SK-N-SH (cell line): ENCODE measurements at regions not wholly inside any gene's neighbourhood (a gene's known extent, or its start where the extent isn't known, plus 50 kb on each side); places are given as distances from the start of the nearest gene placed in this dataset.

Source experiments
- CHD2 ChIP-seq: fragments of 150-350 bp; IDR thresholded peaks from 2 replicates; pipeline ENCODE4 v1.6.1; 2018; ENCODE audit warnings: low read length; ENCODE audit not compliant: partially characterized antibody
- EP300 ChIP-seq, 2 experiments: IDR thresholded peaks; 2 replicates each; pipeline versions ENCODE4 v1.4.0 to v1.6.1; 2012; ENCODE audit warnings: borderline replicate concordance in 1 of 2, low read depth in 1 of 2, low read length in 1 of 2
- FOSL2 ChIP-seq: IDR thresholded peaks from 2 replicates; pipeline ENCODE4 v1.4.0; 2012; ENCODE audit warnings: low read depth, mild to moderate bottlenecking, moderate library complexity, borderline replicate concordance
- FOXJ3 ChIP-seq: sonication (generic); formaldehyde crosslinking; IDR thresholded peaks from 2 replicates; pipeline ENCODE4 v1.5.1; 2020; ENCODE audit warnings: mild to moderate bottlenecking, missing genetic modification reagents
- JUND ChIP-seq: IDR thresholded peaks from 2 replicates; pipeline ENCODE4 v1.4.0; 2012
- MXI1 ChIP-seq: IDR thresholded peaks from 2 replicates; pipeline ENCODE4 v1.6.1; 2012; ENCODE audit warnings: mild to moderate bottlenecking, low read depth, low read length, improper control_type of control experiment
- PBX3 ChIP-seq: IDR thresholded peaks from 2 replicates; pipeline ENCODE4; 2012
- RAD21 ChIP-seq: IDR thresholded peaks from 2 replicates; pipeline ENCODE4 v1.6.1; 2012; ENCODE audit warnings: mild to moderate bottlenecking, low read length
- SIN3A ChIP-seq: IDR thresholded peaks from 2 replicates; pipeline ENCODE4 v1.6.1; 2012; ENCODE audit warnings: low read depth, mild to moderate bottlenecking, low read length, moderate library complexity, borderline replicate concordance
- SMC3 ChIP-seq: IDR thresholded peaks from 2 replicates; pipeline ENCODE4 v1.6.1; 2012; ENCODE audit warnings: low read depth, low read length, improper control_type of control experiment
- ZBTB33 ChIP-seq: IDR thresholded peaks from 2 replicates; pipeline ENCODE4 v1.4.0; 2012; ENCODE audit warnings: low read depth, borderline replicate concordance
- TF ChIP-seq, protein P1 (sequence below): IDR thresholded peaks from 2 replicates; pipeline ENCODE4 v1.4.0; 2012; ENCODE audit warnings: low read depth
- TF ChIP-seq, protein P2 (sequence below): fragments of 200-600 bp; sonication (generic); IDR thresholded peaks from 2 replicates; pipeline ENCODE4 v1.6.1; 2017; ENCODE audit warnings: antibody characterized with exemption, mild to moderate bottlenecking, moderate library complexity

- TF ChIP-seq, protein P1, sequence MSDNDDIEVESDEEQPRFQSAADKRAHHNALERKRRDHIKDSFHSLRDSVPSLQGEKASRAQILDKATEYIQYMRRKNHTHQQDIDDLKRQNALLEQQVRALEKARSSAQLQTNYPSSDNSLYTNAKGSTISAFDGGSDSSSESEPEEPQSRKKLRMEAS: no peak
- no peak for TF ChIP-seq EP300 (IDR thresholded peaks at IDR 0.05; ENCODE audit: borderline replicate concordance in 1 of 2, low read depth in 1 of 2, low read length in 1 of 2)
- no peak for TF ChIP-seq SMC3
- TF ChIP-seq, protein P2, sequence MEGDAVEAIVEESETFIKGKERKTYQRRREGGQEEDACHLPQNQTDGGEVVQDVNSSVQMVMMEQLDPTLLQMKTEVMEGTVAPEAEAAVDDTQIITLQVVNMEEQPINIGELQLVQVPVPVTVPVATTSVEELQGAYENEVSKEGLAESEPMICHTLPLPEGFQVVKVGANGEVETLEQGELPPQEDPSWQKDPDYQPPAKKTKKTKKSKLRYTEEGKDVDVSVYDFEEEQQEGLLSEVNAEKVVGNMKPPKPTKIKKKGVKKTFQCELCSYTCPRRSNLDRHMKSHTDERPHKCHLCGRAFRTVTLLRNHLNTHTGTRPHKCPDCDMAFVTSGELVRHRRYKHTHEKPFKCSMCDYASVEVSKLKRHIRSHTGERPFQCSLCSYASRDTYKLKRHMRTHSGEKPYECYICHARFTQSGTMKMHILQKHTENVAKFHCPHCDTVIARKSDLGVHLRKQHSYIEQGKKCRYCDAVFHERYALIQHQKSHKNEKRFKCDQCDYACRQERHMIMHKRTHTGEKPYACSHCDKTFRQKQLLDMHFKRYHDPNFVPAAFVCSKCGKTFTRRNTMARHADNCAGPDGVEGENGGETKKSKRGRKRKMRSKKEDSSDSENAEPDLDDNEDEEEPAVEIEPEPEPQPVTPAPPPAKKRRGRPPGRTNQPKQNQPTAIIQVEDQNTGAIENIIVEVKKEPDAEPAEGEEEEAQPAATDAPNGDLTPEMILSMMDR: no peak
- TF ChIP-seq CHD2: no peak
- TF ChIP-seq MXI1: no peak
- TF ChIP-seq FOXJ3 (CRISPR knock-in tag): no peak
- TF ChIP-seq PBX3: no peak
- no peak for TF ChIP-seq ZBTB33
- TF ChIP-seq JUND: no peak
- TF ChIP-seq FOSL2: no peak
- TF ChIP-seq SIN3A: no peak
- no peak for TF ChIP-seq RAD21
Measured at GRCh38 chr13:64540468-64540867, 2689.7 kb downstream of the PCDH9 start.
